Kidney (tissue), 13 donors: ENCODE measurements at regions not wholly inside any gene's neighbourhood (a gene's known extent, or its start where the extent isn't known, plus 50 kb on each side); places are given as distances from the start of the nearest gene placed in this dataset.

Source experiments
- DNase-seq, 5 donors: peaks; one replicate each; pipeline ENCODE4 v3.0.0-alpha.2; 2013 to 2020
- FAIRE-seq: peaks from 2 replicates; lab custom pipeline; 2012; peaks lifted over from hg19 to GRCh38; lab: Jason Lieb, UNC
- H3K27ac ChIP-seq, 2 donors: one replicate each; pipeline ENCODE4 v1.7.0; 2013; ENCODE audit warnings: low read depth in 2 of 2, low read length in 2 of 2, inconsistent platforms in 1 of 2
- H3K27me3 ChIP-seq: one replicate; pipeline ENCODE4 v1.7.1; 2013; ENCODE audit warnings: low read length, inconsistent platforms; ENCODE audit not compliant: control insufficient read depth, insufficient read depth
- H3K36me3 ChIP-seq, 3 donors: one replicate each; pipeline versions ENCODE4 v1.7.0 to v1.7.1; 2013; ENCODE audit warnings: low read length in 3 of 3, control low read depth in 1 of 3, inconsistent platforms in 1 of 3; ENCODE audit not compliant: insufficient read depth in 3 of 3, control insufficient read depth in 2 of 3
- H3K4me1 ChIP-seq, 3 donors: one replicate each; pipeline versions ENCODE4 v1.7.0 to v1.7.1; 2013; ENCODE audit warnings: low read length in 3 of 3, inconsistent platforms in 1 of 3, low read depth in 1 of 3; ENCODE audit not compliant: control insufficient read depth in 2 of 3, insufficient read depth in 2 of 3
- H3K4me3 ChIP-seq, 3 donors: one replicate each; pipeline versions ENCODE4 v1.7.0 to v1.8.1; 2013; ENCODE audit warnings: low read length in 3 of 3, control low read depth in 1 of 3, inconsistent platforms in 1 of 3
- H3K9ac ChIP-seq, 3 donors: one replicate each; pipeline versions ENCODE4 v1.7.0 to v1.7.1; 2013; ENCODE audit warnings: low read length in 3 of 3, control low read depth in 1 of 3, inconsistent platforms in 1 of 3
- H3K9me3 ChIP-seq, 3 donors: one replicate each; pipeline versions ENCODE4 v1.7.0 to v1.7.1; 2013; ENCODE audit warnings: low read length in 3 of 3, control low read depth in 1 of 3, inconsistent platforms in 1 of 3; ENCODE audit not compliant: control insufficient read depth in 2 of 3, insufficient read depth in 1 of 3
- CTCF ChIP-seq: IDR thresholded peaks from 3 replicates; pipeline ENCODE4 v1.5.1; 2012; ENCODE audit warnings: mild to moderate bottlenecking, moderate library complexity, borderline replicate concordance; ENCODE audit not compliant: insufficient read depth; ENCODE audit errors: extremely low read depth
- intact Hi-C: fragments of 100-400 bp; cut with DNase I; formaldehyde crosslinking; loops from one replicate; pipeline ENCODE4 v1.11.1; 2022
- donor health status: control.
- donor health status: control.
- donor health status: control.
- donor health status: control.
- donor health status: control.
- donor health status: DM: yes; HTN: yes; CAD: no.
- donor health status: Normal renal cell carcinoma (clear cell type).

- no peak for TF ChIP-seq CTCF
- Histone ChIP-seq H3K27ac (no peak overlapping the region), H3K9me3 (peaks cover 0 to 5% (median 2%) of the 10 kb centered on the region in 3 donors), H3K27me3 (no peaks in the 10 kb centered on the region), H3K4me1 (no peaks in the 10 kb centered on the region), H3K9ac (no peak overlapping the region), H3K36me3 (no peaks in the 10 kb centered on the region), H3K4me3 (no peak overlapping the region)
- intact Hi-C loops = no loop called here
- peak in 4 of 5 donors; percentile 14 to 42 (median 34) for DNase-seq
- FAIRE-seq = no peak
Observed at GRCh38 chr3:75101329-75102147, 487.1 kb upstream of the CNTN3 start.

GRCh38 chr3:75110741-75111140 is 496.3 kb upstream of the CNTN3 start:
- Histone ChIP-seq H3K9me3 (no peaks in the 10 kb centered on the region), H3K27me3 (no peaks in the 10 kb centered on the region), H3K4me3 (no peak overlapping the region), H3K4me1 (no peaks in the 10 kb centered on the region), H3K36me3 (no peaks in the 10 kb centered on the region), H3K9ac (no peak overlapping the region), H3K27ac (no peak overlapping the region)
- peak in 3 of 5 donors; percentile 13 to 20 (median 13) for DNase-seq
- intact Hi-C loops = no loop called here
- no peak for FAIRE-seq
- no peak for TF ChIP-seq CTCF

- FAIRE-seq (no peak), DNase-seq (no peak)
- no peak overlapping the region for H3K27ac ChIP-seq
- no peaks in the 10 kb centered on the region for H3K27me3 ChIP-seq
- no peaks in the 10 kb centered on the region for H3K36me3 ChIP-seq
- H3K9ac ChIP-seq = no peak overlapping the region
- H3K4me3 ChIP-seq = no peak overlapping the region
- TF ChIP-seq CTCF = no peak
- H3K9me3 ChIP-seq = no peaks in the 10 kb centered on the region
- intact Hi-C loops = no loop called here
- H3K4me1 ChIP-seq = no peaks in the 10 kb centered on the region
Observed at GRCh38 chr3:75115695-75116094, 501.2 kb upstream of the CNTN3 start.
